ENCODE measurements at regions not wholly inside any gene's neighbourhood (a gene's known extent, or its start where the extent isn't known, plus 50 kb on each side); places are given as distances from the start of the nearest gene placed in this dataset.

DNA sequence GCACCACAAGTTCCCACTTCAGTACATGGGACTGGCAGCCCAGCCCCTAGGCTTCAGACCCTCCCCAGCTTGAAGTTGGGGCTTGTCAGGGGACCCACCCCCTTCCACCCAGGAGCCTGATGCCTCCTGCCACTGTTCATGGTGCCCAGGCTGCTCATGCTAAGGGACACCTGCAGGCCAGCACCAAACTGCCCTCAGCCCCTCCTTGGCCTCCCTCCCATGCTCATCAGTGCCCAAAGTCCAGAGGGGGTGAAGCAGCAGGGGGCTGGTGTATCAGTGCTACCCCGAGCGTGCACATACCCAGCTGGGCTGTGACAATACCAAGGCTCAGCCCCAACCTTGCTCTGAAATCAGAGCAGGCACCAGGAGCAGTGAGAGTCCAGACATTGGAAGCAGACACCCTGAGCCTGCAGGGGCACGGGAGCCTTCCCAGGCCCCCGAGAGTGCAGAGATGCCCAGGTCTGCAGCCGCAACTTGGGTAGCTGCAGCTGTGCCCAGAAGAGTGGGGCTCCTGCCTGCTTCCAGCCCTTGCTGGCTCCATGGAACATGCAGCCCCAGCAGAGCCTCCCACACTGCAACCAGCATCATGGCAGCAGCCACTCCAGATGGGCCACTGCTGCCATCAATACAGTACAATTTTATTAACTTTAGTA, 79.0 kb downstream of the MTERF1 start:
- TF ChIP-seq POLR2A (IDR thresholded peaks at IDR 0.05): no peak
- TF ChIP-seq, protein P1, sequence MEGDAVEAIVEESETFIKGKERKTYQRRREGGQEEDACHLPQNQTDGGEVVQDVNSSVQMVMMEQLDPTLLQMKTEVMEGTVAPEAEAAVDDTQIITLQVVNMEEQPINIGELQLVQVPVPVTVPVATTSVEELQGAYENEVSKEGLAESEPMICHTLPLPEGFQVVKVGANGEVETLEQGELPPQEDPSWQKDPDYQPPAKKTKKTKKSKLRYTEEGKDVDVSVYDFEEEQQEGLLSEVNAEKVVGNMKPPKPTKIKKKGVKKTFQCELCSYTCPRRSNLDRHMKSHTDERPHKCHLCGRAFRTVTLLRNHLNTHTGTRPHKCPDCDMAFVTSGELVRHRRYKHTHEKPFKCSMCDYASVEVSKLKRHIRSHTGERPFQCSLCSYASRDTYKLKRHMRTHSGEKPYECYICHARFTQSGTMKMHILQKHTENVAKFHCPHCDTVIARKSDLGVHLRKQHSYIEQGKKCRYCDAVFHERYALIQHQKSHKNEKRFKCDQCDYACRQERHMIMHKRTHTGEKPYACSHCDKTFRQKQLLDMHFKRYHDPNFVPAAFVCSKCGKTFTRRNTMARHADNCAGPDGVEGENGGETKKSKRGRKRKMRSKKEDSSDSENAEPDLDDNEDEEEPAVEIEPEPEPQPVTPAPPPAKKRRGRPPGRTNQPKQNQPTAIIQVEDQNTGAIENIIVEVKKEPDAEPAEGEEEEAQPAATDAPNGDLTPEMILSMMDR (IDR thresholded peaks at IDR 0.05): no peak
- no peak for TF ChIP-seq EP300 (IDR thresholded peaks at IDR 0.05)
